ENCODE measurements at regions not wholly inside any gene's neighbourhood (a gene's known extent, or its start where the extent isn't known, plus 50 kb on each side); places are given as distances from the start of the nearest gene placed in this dataset.
"Not testable (repeated sequence)": the region's sequence is repeated elsewhere in the genome, so short reads cannot be mapped to it uniquely, and the experiment has no call there.

DNA sequence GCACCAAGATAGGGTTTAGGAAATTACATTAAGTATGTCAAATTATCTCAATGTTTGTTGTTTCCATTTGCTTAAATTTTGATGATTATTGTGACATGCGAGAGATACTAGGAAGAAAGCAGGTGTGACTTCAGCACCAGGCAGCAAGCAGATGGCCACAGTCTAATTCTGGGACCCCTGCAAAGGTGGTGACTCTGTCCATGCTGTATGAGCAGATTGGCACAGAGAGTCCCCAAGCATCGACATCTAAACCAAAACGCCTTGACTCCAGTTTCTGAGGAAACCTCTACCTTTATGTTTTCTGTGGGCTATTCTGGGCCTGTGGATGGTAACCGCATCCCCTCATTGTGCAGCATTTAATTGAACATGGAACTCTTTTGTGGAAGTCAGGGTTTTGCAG, 670.1 kb upstream of the TMEM132C start:
- no peak for DNase-seq (ENCODE audit: extremely low read depth in 1 of 2, low read depth in 1 of 2)

DNA sequence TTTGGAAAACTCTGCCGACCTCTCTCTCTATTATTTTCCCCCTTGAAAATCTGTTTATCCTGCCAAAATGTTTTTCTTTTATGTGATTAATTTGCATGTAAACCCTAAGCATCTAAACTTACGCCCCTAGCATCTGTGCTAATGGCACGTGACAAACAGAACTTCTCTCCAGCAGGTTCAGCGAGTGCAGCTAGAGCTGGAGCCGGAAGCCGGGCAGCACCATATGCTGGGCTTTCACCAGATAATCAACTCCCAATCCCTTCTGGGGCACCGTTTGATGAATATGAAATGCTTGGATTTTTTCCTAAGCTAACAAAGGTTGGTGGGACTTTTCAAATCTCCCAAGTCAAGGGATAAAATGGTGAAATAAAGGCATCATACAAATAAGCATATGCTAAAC, 667.5 kb upstream of the TMEM132C start:
- no peak for DNase-seq (ENCODE audit: extremely low read depth in 1 of 2, low read depth in 1 of 2)

DNA sequence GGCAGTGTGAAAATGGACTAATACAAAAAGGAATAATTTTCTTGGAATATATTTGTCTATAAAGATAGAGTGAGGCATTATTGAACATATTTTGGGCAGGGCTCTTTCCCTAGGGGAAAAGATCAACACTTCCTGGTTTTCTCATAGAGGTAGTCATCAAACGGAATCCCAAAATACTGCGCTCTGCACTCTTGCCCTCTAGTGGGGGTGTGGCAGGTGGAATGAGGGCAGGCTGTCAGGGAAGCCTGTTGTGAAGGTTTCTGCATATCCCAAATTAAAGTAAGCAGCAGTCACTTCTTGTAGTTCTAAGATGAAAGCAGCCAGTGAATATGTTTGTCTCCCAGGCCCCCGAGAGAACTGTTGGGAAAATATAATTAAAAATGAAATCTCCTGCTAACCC, 666.8 kb upstream of the TMEM132C start:
- DNase-seq (ENCODE audit: extremely low read depth in 1 of 2, low read depth in 1 of 2): no peak

DNA sequence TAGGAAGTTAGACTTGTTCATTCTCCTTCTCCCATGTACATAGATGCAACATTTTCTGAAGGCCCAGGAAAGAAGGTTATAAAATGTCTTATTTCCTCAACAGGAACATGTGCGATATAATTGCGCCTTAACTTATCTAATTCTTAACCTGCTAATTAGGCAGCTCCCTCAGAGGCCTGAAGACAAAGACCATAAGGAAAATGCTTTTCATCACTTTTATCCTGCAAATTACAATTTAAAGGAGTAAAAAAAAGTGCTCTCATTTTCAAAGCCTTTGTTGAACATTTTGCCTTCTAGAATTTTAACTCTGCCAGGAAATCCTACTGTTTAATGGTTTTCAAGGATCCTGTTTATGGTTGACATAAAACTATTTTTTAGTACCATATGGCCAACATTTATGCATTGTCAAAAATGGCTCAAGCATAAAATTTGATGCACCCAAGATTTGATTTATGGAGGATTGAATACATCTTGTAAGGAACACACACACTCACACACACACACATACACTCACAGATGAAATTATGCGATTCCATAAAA, 660.4 kb upstream of the TMEM132C start:
- DNase-seq (ENCODE audit: extremely low read depth in 1 of 2, low read depth in 1 of 2): no peak

DNA sequence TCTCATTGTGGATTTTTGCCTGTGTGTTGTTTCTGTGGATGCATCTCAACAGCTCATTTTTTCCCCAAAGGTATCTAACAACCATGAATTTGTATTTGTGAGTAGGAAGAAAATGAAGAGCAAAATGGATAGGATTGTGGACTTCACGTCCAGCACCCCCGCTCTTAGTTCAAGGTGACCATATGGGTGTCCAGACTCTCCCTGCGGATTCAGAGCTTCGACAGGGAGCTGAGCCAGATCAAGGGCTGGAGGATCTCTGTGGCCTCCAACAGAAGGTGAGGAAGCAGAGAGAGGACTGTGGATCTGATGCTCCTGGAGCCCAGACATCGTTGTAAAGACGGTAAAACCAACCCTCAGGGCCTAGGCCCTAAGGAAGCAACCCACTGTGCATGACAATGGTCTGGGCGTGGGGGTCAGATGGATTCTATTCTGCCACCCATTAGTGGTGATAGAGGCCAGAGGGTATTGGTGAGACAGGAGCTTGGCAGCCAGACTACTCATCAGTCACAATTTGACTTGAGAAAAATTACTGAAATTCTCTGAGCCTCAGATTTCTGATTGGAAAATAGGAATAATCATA, 659.7 kb upstream of the TMEM132C start:
- DNase-seq (ENCODE audit: extremely low read depth in 1 of 2, low read depth in 1 of 2): no peak

DNA sequence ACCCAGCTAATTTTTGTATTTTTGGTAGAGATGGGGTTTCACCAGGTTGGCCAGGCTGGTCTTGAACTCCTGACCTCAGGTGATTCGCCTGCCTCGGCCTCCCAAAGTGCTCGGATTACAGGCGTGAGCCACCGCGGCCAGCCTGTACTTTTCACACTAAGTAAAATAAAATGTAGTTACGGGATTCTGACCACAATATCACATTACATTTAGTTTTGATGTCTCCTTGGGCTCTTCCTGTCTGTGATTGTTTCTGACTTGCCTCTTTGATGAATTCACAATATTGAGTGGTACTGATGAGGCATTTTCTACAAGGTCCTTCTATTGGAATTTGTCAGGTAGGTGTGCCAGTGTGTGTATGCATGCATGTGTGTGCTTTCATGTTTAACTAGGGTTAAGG, 658.6 kb upstream of the TMEM132C start:
- DNase-seq (ENCODE audit: extremely low read depth in 1 of 2, low read depth in 1 of 2): not testable (repeated sequence)

DNA sequence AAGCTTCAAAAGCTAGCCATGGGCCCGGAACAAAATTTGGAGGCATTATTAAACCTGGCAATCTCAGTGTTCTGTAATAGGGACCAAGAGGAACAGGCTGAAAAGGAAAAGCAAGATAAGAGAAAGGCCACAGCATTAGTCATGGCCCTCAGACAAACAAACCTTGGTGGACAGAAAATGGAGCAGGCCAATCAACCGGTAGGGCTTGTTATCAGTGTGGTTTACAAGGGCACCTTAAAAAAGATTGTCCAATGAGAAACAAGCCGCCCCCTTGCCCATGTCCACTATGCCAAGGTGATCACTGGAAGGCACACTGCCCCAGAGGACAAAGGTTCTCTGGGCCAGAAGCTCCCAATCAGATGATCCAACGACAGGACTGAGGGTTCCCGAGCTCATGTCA, 653.9 kb upstream of the TMEM132C start:
- DNase-seq (ENCODE audit: extremely low read depth in 1 of 2, low read depth in 1 of 2): no peak

DNA sequence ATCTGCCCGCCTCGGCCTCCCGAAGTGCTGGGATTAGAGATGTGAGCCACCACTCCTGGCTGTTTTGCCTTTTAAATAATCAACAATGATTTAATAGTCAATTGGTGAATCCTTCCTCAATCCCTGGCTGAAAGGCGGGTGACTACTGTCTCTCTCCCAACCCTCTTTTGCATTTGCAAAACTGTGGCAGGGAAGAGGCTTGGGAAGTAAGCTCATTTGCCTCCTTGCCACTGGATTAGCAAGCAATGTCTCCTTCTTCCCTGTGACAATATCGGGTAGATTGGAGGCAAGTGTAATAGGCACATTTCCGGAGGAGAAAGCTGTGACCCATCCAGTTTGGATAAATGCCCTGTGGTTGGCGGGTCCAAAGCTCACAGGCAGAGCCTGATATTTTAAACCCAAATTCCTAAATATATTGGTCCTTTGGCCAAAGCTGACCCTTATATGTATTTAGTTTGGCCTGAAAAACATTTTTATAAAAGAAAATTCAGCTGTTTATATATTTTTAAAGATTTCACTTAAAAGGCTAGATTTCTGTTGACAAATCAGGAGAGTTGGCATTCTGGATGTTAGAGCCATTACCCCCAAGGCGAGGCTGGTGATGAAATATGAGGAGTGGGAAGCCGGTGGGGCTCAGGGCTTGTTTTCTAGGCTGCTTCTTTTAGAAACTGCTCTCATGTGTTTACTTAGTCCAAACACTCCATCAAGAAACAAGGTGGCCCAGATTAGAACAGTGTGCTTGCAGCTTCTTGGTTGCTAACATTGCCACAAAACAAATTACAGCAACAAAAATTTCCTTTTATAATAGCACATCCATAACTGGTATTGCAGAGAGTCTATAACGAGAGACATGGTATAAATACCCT, 646.9 kb upstream of the TMEM132C start:
- DNase-seq (ENCODE audit: extremely low read depth in 1 of 2, low read depth in 1 of 2): no peak

DNA sequence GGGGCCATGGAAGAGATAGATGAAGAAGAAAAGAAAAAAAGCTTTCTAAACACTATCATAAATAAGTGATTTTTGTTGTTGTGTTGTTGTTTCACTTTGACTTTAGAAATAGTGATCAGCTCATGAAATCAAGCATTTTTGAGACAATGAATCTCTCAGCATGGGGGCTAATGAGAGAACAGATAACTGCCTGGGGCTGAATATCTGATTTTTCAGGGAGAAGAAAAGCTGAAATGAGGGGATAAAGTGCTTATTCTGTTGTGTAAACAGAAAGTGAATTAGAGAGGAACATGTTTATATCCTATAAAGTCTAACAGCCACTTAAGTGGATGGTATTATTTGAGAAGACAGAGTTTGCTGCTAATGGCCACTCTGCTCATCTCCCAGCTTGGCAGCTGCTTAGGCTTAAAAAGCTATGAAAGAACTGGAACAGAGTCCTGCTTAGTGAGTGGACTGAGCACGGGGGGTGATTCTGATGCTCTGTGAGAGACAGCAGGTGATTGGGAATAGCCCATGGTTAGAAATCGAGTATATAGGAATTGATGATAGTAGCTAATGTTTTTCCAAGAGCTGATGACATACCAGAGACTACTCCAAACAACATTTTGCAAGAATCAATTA, 646.1 kb upstream of the TMEM132C start:
- DNase-seq (ENCODE audit: extremely low read depth in 1 of 2, low read depth in 1 of 2): no peak

DNA sequence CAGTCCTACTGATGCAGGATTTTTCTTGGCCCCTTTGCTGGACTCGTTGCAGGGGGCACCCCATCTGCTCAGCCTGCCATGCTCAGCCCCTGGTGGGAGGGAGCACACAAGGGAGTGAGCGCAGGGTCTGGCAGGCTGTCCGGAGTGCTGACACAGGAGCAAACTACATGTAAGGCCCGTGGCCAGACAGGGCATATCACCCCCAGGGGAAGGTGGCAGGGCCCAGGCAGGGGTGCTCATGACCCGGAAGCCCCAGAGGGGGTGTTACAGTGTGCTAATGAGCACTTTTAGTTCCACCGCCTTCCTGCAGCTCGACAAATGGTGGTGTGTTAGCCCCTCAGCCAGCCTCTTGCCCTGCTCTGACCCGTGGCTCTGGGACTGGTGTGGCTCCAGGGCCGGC, 645.6 kb upstream of the TMEM132C start:
- DNase-seq (ENCODE audit: extremely low read depth in 1 of 2, low read depth in 1 of 2): no peak

DNA sequence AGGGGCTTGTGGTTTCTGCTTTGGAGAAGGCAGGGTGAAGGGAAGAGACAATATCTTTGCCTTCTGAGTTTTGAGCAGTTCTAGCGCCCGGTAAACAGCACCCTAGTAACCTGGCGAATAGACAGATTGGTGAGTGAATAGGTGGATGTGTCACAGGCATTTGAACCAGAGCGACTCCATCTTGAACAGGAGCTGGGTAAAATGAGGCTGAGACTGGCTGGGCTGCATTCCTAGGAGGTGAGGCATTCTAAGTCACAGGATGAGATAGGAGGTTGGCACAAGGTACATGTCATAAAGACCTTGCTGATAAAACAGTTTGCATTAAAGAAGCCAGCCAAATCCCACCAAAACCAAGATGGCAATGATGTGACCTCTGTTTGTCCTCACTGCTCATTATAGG, 643.6 kb upstream of the TMEM132C start:
- DNase-seq (ENCODE audit: extremely low read depth in 1 of 2, low read depth in 1 of 2): no peak

DNA sequence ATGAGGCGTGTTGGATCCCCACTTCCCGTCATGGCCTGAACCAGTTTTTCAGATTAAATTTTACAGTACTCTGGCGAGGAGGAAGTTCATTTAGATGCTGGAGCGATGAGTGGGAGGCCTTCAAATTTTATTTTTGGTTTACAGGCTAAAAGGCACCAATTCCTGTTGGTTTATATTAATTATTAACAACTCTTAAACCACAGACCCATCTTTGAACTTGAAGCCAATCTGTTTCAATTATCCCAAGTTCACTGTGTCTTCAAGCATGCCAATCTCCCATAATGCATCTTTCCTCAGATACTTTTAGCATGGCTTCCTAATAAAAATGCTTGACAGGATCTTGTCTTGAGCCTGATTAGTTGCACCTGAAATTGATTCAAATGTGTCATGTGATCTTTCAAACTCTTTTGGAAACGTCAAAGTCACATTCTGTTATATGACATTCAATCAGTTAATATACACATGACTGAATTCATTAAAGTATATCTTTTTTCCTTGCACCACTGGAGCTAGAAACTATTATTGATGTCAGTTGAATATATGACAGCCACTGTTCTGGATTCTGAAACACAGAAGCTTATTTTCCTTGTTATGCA, 641.7 kb upstream of the TMEM132C start:
- DNase-seq (ENCODE audit: extremely low read depth in 1 of 2, low read depth in 1 of 2): no peak

DNA sequence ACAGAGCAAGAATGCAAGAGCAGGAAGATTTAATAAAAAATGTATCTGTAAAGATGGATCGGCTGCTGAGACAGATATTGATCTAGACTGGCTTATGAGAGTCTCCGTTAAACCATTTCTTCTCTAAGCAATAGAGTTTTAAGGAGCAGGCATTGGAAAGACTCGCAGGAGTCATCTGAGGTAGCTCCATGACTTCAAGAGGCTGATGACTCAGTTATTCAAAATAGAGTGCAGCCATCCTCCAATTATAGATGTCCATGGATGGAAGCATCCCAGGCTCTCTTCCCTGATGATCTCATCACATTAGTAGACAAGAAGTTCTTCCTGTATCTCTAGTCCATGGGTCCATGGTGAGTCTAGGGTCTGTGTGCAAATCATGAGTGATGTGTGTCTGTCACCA, 638.3 kb upstream of the TMEM132C start:
- no peak for DNase-seq (ENCODE audit: extremely low read depth in 1 of 2, low read depth in 1 of 2)

DNA sequence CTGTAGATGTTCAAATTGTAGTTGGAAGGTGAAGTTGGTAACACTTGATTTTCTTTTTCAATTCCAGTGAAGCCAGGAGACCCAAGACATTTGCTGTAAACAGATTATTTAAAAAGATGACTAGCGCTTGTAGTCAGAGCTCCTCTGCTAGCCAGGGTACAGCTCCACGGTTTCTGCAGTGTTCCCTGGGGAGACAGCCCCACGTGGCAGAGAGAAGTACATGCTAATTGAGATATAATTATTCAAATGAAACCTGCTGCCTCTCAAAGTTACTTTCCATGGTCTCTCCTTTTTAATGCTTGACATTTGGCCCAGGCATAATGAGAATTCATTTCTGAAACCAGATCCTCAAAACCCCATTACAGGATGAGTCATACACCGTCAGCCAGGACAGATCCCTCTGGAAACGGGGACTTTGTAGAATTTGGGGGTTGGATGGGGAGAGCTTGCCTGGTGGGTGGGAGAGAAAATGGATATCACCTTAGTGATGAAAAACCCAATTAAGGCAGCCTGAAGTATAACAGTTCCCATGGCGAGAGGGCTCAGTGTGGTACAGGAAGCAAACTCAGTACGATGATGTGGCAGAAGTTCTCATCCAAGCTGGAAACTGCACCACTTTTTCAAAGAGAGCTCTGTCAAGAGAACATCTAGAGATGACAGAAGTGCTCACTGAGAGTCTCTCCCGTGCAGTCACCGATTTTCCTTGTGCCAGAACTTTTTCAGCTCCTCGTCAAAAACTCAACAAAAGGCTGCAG, 637.7 kb upstream of the TMEM132C start:
- DNase-seq (ENCODE audit: extremely low read depth in 1 of 2, low read depth in 1 of 2): no peak

DNA sequence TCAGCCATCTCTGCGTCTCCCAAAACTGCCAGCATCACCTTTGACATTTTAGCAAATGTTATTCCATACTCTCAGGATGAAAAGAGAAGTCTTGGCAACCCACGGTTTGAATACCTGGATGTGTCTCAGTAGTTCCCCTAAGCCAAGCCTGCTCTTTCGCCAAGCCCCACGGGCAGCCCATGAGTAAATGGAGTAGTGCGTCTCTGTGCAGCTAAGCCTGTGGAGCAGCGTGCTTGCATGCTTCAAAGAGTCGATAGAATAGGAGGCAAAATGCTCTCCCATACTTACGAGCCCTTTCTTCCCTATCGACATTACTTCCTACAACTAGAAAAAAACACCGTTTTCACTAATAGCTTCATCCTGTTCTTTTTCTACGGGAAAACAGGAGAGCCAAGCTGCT, 634.5 kb upstream of the TMEM132C start:
- DNase-seq (ENCODE audit: extremely low read depth in 1 of 2, low read depth in 1 of 2): no peak

DNA sequence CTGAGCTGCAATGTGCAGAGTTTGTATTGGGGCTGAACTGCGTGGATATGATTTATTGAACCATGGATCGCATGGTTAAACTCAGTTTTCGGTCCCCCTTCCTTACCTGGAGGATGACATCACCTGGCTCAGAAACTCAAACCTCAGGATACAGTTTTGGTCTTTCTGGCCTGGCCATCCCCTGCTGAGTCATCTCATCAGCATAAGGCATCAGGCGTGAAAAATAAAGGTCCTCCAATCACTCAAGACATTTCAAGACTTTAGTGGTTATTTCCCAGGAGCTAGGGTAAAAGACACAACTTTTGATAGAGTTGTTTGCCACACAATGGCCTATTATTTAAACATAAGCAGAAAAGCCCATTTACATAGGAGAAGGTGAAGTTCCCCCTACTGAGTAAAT, 631.1 kb upstream of the TMEM132C start:
- no peak for DNase-seq (ENCODE audit: extremely low read depth in 1 of 2, low read depth in 1 of 2)

DNA sequence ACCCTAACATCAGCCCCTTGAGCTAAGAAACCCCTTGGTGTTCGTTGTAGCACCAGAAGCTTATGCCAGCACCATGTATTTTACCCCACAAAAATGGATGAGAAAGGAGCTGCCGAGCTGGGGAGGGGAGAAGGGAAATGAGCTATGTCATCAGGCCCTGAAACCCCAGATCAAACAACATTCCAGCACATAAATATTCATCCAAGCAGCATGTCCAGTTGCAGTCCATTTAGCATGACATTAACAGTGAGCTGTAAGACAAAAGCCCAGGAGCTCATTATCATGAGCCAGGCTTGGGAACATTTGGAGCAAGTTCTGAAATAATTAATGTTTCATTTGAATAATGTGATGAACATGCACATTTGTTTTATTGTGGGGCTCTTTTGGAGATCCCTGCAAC, 630.1 kb upstream of the TMEM132C start:
- no peak for DNase-seq (ENCODE audit: extremely low read depth in 1 of 2, low read depth in 1 of 2)

DNA sequence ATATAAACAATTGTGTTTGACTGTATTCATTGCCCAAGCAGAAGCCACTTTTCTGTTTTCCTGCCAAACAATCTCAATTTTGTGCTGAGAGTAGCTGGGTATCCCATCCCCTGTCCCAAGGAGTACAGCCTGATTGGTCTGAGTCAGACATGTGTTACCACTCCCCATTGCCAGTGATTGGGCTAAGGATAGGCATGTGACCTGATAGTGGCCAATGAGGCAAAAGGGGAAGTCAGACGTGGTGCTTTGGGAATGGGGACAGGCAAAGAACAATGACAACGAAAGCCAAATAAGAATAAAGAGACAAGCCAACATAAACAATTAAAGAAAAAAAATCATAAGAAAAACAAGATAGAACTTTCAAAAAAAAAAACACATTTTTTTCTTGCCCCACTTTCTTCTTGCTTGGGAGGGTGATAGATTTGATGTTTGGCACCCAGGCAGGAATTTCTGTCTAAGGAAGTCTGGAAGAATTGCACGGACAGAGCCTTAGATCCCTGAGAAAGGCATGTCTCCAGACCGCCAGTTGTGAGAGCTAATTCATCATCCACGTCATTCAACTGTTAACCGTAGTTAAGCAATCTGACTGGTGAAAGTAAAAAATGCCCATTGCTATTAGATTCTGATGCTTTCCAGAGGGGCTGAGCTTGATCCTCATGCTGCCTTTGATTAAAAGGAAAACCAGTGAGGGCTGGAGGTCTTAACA, 626.6 kb upstream of the TMEM132C start:
- no peak for DNase-seq (ENCODE audit: extremely low read depth in 1 of 2, low read depth in 1 of 2)

DNA sequence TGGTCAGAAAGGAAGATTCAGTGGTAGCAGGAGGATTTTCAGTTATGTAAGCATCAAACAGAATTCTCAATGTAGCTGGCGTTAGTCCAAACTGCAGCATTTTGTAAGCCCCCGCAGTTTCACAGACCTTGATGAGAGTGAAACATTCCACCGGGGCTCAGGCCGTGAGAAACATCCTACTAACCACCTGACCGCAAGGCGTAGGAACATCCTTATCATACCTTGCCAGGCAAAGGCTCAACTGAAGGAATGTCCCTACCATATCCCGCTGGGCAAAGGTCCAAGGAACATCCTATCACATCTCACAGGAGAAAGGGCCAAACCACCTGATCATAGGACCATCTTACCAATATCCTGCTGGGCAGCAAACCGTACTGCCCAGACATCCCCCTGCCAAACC, 624.8 kb upstream of the TMEM132C start:
- no peak for DNase-seq (ENCODE audit: extremely low read depth in 1 of 2, low read depth in 1 of 2)

DNA sequence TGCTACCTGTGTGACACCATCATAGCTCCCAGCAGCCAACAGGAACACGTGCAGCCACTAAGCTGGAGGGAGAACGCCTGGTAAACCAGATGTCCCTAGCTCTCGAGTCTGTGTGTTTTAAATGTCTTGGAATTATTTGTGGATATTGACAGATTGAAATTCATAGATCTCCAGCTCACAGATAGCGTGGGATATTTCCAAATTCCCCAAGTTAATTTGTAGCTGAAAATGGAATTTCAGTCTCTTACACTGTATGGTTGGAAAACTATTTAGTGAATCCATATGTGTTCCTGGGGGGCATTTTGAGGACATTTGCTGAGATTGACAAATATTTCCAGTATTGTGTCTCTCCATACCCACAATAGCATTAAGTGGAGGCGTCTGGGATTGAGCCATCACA, 618.6 kb upstream of the TMEM132C start:
- no peak for DNase-seq (ENCODE audit: extremely low read depth in 1 of 2, low read depth in 1 of 2)

Measured in activated CD8-positive, alpha-beta memory T cell treated with anti-CD3 and anti-CD28 coated beads for 1 hour (primary cell).